ENCODE measurements at regions not wholly inside any gene's neighbourhood (a gene's known extent, or its start where the extent isn't known, plus 50 kb on each side); places are given as distances from the start of the nearest gene placed in this dataset.

GRCh38 chr5:124227914-124228313 lies 518.5 kb downstream of the ZNF608 start:
- Histone ChIP-seq H3K9ac (ENCODE audit: low read length) (no peak overlapping the region), H3K4me3 (ENCODE audit: low read length) (no peak overlapping the region), H3K4me1 (ENCODE audit: control insufficient read depth, insufficient read depth, low read length) (no peaks in the 10 kb centered on the region), H3K36me3 (ENCODE audit: control insufficient read depth, insufficient read depth, low read length) (no peaks in the 10 kb centered on the region), H3K27me3 (ENCODE audit: control insufficient read depth, insufficient read depth, low read length) (no peaks in the 10 kb centered on the region), H3K27ac (ENCODE audit: low read depth, low read length) (no peak overlapping the region)

GRCh38 chr5:124220418-124220817 lies 526.0 kb downstream of the ZNF608 start:
- H3K4me3 ChIP-seq (ENCODE audit: low read length) = no peak overlapping the region
- no peaks in the 10 kb centered on the region for H3K4me1 ChIP-seq (ENCODE audit: control insufficient read depth, insufficient read depth, low read length)
- H3K27ac ChIP-seq (ENCODE audit: low read depth, low read length) = no peak overlapping the region
- H3K9ac ChIP-seq (ENCODE audit: low read length) = no peak overlapping the region
- no peaks in the 10 kb centered on the region for H3K27me3 ChIP-seq (ENCODE audit: control insufficient read depth, insufficient read depth, low read length)
- H3K36me3 ChIP-seq (ENCODE audit: control insufficient read depth, insufficient read depth, low read length) = no peaks in the 10 kb centered on the region

- H3K9ac ChIP-seq (ENCODE audit: low read length) = no peak overlapping the region
- H3K27ac ChIP-seq (ENCODE audit: low read depth, low read length) = no peak overlapping the region
- H3K27me3 ChIP-seq (ENCODE audit: control insufficient read depth, insufficient read depth, low read length) = no peaks in the 10 kb centered on the region
- H3K4me3 ChIP-seq (ENCODE audit: low read length) = no peak overlapping the region
- H3K36me3 ChIP-seq (ENCODE audit: control insufficient read depth, insufficient read depth, low read length) = no peaks in the 10 kb centered on the region
- no peaks in the 10 kb centered on the region for H3K4me1 ChIP-seq (ENCODE audit: control insufficient read depth, insufficient read depth, low read length)
Measured at GRCh38 chr5:124212934-124213333, 533.5 kb downstream of the ZNF608 start.

GRCh38 chr5:124210111-124210910 lies 536.1 kb downstream of the ZNF608 start:
- Histone ChIP-seq H3K27ac (ENCODE audit: low read depth, low read length) (no peak overlapping the region), H3K4me1 (ENCODE audit: control insufficient read depth, insufficient read depth, low read length) (no peaks in the 10 kb centered on the region), H3K4me3 (ENCODE audit: low read length) (no peak overlapping the region), H3K27me3 (ENCODE audit: control insufficient read depth, insufficient read depth, low read length) (no peaks in the 10 kb centered on the region), H3K36me3 (ENCODE audit: control insufficient read depth, insufficient read depth, low read length) (no peaks in the 10 kb centered on the region), H3K9ac (ENCODE audit: low read length) (no peak overlapping the region)

- Histone ChIP-seq H3K27me3 (ENCODE audit: control insufficient read depth, insufficient read depth, low read length) (no peaks in the 10 kb centered on the region), H3K4me1 (ENCODE audit: control insufficient read depth, insufficient read depth, low read length) (no peaks in the 10 kb centered on the region), H3K27ac (ENCODE audit: low read depth, low read length) (no peak overlapping the region), H3K36me3 (ENCODE audit: control insufficient read depth, insufficient read depth, low read length) (no peaks in the 10 kb centered on the region), H3K9ac (ENCODE audit: low read length) (no peak overlapping the region), H3K4me3 (ENCODE audit: low read length) (no peak overlapping the region)
Measured at GRCh38 chr5:124207118-124207517, 539.3 kb downstream of the ZNF608 start.

GRCh38 chr5:124206540-124206939 lies 539.9 kb downstream of the ZNF608 start:
- no peak overlapping the region for H3K27ac ChIP-seq (ENCODE audit: low read depth, low read length)
- H3K4me1 ChIP-seq (ENCODE audit: control insufficient read depth, insufficient read depth, low read length) = no peaks in the 10 kb centered on the region
- H3K9ac ChIP-seq (ENCODE audit: low read length) = no peak overlapping the region
- H3K4me3 ChIP-seq (ENCODE audit: low read length) = no peak overlapping the region
- no peaks in the 10 kb centered on the region for H3K36me3 ChIP-seq (ENCODE audit: control insufficient read depth, insufficient read depth, low read length)
- H3K27me3 ChIP-seq (ENCODE audit: control insufficient read depth, insufficient read depth, low read length) = no peaks in the 10 kb centered on the region

- Histone ChIP-seq H3K27me3 (ENCODE audit: control insufficient read depth, insufficient read depth, low read length) (no peaks in the 10 kb centered on the region), H3K36me3 (ENCODE audit: control insufficient read depth, insufficient read depth, low read length) (no peaks in the 10 kb centered on the region), H3K9ac (ENCODE audit: low read length) (no peak overlapping the region), H3K4me3 (ENCODE audit: low read length) (no peak overlapping the region), H3K27ac (ENCODE audit: low read depth, low read length) (no peak overlapping the region), H3K4me1 (ENCODE audit: control insufficient read depth, insufficient read depth, low read length) (no peaks in the 10 kb centered on the region)
Measured at GRCh38 chr5:124203303-124203702, 543.1 kb downstream of the ZNF608 start.

GRCh38 chr5:124200381-124200780 lies 546.1 kb downstream of the ZNF608 start:
- no peaks in the 10 kb centered on the region for H3K36me3 ChIP-seq (ENCODE audit: control insufficient read depth, insufficient read depth, low read length)
- no peak overlapping the region for H3K4me3 ChIP-seq (ENCODE audit: low read length)
- H3K27ac ChIP-seq (ENCODE audit: low read depth, low read length) = no peak overlapping the region
- H3K27me3 ChIP-seq (ENCODE audit: control insufficient read depth, insufficient read depth, low read length) = no peaks in the 10 kb centered on the region
- H3K4me1 ChIP-seq (ENCODE audit: control insufficient read depth, insufficient read depth, low read length) = no peaks in the 10 kb centered on the region
- no peak overlapping the region for H3K9ac ChIP-seq (ENCODE audit: low read length)

GRCh38 chr5:124199893-124200292 lies 546.5 kb downstream of the ZNF608 start:
- H3K27me3 ChIP-seq (ENCODE audit: control insufficient read depth, insufficient read depth, low read length) = no peaks in the 10 kb centered on the region

GRCh38 chr5:124195411-124195810 lies 551.0 kb downstream of the ZNF608 start:
- Histone ChIP-seq H3K27ac (ENCODE audit: low read depth, low read length) (no peak overlapping the region), H3K9ac (ENCODE audit: low read length) (no peak overlapping the region), H3K4me3 (ENCODE audit: low read length) (no peak overlapping the region), H3K27me3 (ENCODE audit: control insufficient read depth, insufficient read depth, low read length) (no peaks in the 10 kb centered on the region), H3K4me1 (ENCODE audit: control insufficient read depth, insufficient read depth, low read length) (no peaks in the 10 kb centered on the region), H3K36me3 (ENCODE audit: control insufficient read depth, insufficient read depth, low read length) (no peaks in the 10 kb centered on the region)

More at GRCh38 chr5:124199893-124200292, 546.5 kb downstream of the ZNF608 start:
- H3K9ac ChIP-seq (ENCODE audit: low read length) = no peak overlapping the region
- no peaks in the 10 kb centered on the region for H3K4me1 ChIP-seq (ENCODE audit: control insufficient read depth, insufficient read depth, low read length)
- H3K4me3 ChIP-seq (ENCODE audit: low read length) = no peak overlapping the region
- no peak overlapping the region for H3K27ac ChIP-seq (ENCODE audit: low read depth, low read length)
- H3K36me3 ChIP-seq (ENCODE audit: control insufficient read depth, insufficient read depth, low read length) = no peaks in the 10 kb centered on the region

- no peak overlapping the region for H3K9ac ChIP-seq (ENCODE audit: low read length)
- no peaks in the 10 kb centered on the region for H3K27me3 ChIP-seq (ENCODE audit: control insufficient read depth, insufficient read depth, low read length)
- no peaks in the 10 kb centered on the region for H3K36me3 ChIP-seq (ENCODE audit: control insufficient read depth, insufficient read depth, low read length)
- H3K27ac ChIP-seq (ENCODE audit: low read depth, low read length) = no peak overlapping the region
- H3K4me3 ChIP-seq (ENCODE audit: low read length) = no peak overlapping the region
- H3K4me1 ChIP-seq (ENCODE audit: control insufficient read depth, insufficient read depth, low read length) = no peaks in the 10 kb centered on the region
Measured at GRCh38 chr5:124194282-124194681, 552.2 kb downstream of the ZNF608 start.

- H3K4me3 ChIP-seq (ENCODE audit: low read length) = no peak overlapping the region
- H3K4me1 ChIP-seq (ENCODE audit: control insufficient read depth, insufficient read depth, low read length) = no peaks in the 10 kb centered on the region
- H3K27ac ChIP-seq (ENCODE audit: low read depth, low read length) = no peak overlapping the region
- H3K9ac ChIP-seq (ENCODE audit: low read length) = no peak overlapping the region
- no peaks in the 10 kb centered on the region for H3K27me3 ChIP-seq (ENCODE audit: control insufficient read depth, insufficient read depth, low read length)
- no peaks in the 10 kb centered on the region for H3K36me3 ChIP-seq (ENCODE audit: control insufficient read depth, insufficient read depth, low read length)
Measured at GRCh38 chr5:124193371-124193789, 553.1 kb downstream of the ZNF608 start.

- Histone ChIP-seq H3K27ac (ENCODE audit: low read depth, low read length) (no peak overlapping the region), H3K4me1 (ENCODE audit: control insufficient read depth, insufficient read depth, low read length) (no peaks in the 10 kb centered on the region), H3K36me3 (ENCODE audit: control insufficient read depth, insufficient read depth, low read length) (no peaks in the 10 kb centered on the region), H3K27me3 (ENCODE audit: control insufficient read depth, insufficient read depth, low read length) (no peaks in the 10 kb centered on the region), H3K9ac (ENCODE audit: low read length) (no peak overlapping the region), H3K4me3 (ENCODE audit: low read length) (no peak overlapping the region)
Measured at GRCh38 chr5:124192716-124193115, 553.7 kb downstream of the ZNF608 start.

All from rectal smooth muscle tissue (tissue), 1 donor.